Mucosa of rectum (tissue), 2 donors: ENCODE measurements at regions not wholly inside any gene's neighbourhood (a gene's known extent, or its start where the extent isn't known, plus 50 kb on each side); places are given as distances from the start of the nearest gene placed in this dataset.

Experiments
- H3K27ac ChIP-seq, 2 donors: one replicate each; pipeline ENCODE4 v1.7.0; 2013; ENCODE audit warnings: inconsistent platforms in 2 of 2, low read depth in 2 of 2, low read length in 2 of 2
- H3K27me3 ChIP-seq, 2 donors: one replicate each; pipeline ENCODE4 v1.7.0; 2013; ENCODE audit warnings: low read length in 2 of 2; ENCODE audit not compliant: control insufficient read depth in 2 of 2, insufficient read depth in 2 of 2
- H3K36me3 ChIP-seq, 2 donors: one replicate each; pipeline ENCODE4 v1.7.0; 2013; ENCODE audit warnings: low read length in 2 of 2; ENCODE audit not compliant: control insufficient read depth in 2 of 2, insufficient read depth in 2 of 2
- H3K4me1 ChIP-seq, 2 donors: one replicate each; pipeline ENCODE4 v1.7.0; 2013; ENCODE audit warnings: low read length in 2 of 2, mild to moderate bottlenecking in 1 of 2; ENCODE audit not compliant: control insufficient read depth in 2 of 2, insufficient read depth in 2 of 2
- H3K4me3 ChIP-seq, 2 donors: one replicate each; pipeline ENCODE4 v1.7.0; 2013; ENCODE audit warnings: low read length in 2 of 2
- H3K9ac ChIP-seq, 2 donors: one replicate each; pipeline ENCODE4 v1.7.0; 2013; ENCODE audit warnings: low read length in 2 of 2, low read depth in 1 of 2, mild to moderate bottlenecking in 1 of 2
- H3K9me3 ChIP-seq, 2 donors: one replicate each; pipeline ENCODE4 v1.7.0; 2013; ENCODE audit warnings: low read length in 2 of 2; ENCODE audit not compliant: control insufficient read depth in 2 of 2
- donor health status: healthy.
- donor health status: Normal muscosa, but diverticular disease.

GRCh38 chr5:25950681-25951080 lies 1087.7 kb downstream of the CDH9 start:
- no peak overlapping the region for H3K4me3 ChIP-seq
- H3K27me3 ChIP-seq: no peaks in the 10 kb centered on the region
- no peaks in the 10 kb centered on the region for H3K4me1 ChIP-seq
- H3K36me3 ChIP-seq: no peaks in the 10 kb centered on the region
- H3K27ac ChIP-seq: no peak overlapping the region
- H3K9me3 ChIP-seq: peaks cover under 1 to 3% of the 10 kb centered on the region in 2 donors
- no peak overlapping the region for H3K9ac ChIP-seq

DNA sequence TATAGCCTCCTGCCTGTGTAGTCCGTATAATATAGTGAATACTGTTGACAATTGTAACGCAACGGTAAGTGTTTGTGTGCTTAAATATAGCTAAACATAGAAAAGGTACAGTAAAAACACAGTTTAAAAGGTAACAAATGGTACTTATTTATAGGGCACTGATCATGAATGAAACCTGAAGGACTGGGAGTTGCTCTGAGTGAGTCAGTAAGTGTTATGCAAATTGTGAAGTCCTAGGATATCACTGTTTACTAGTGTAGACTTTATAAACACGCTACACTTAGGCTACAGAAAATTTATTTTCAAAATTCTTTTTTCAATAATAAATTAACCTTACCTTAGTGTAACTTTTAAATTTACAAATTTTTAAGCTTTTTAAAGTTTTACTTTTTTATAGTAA lies 1090.1 kb downstream of the CDH9 start:
- no peak overlapping the region for H3K27ac ChIP-seq
- H3K27me3 ChIP-seq: no peaks in the 10 kb centered on the region
- H3K9ac ChIP-seq: no peak overlapping the region
- no peaks in the 10 kb centered on the region for H3K4me1 ChIP-seq
- no peak overlapping the region for H3K4me3 ChIP-seq
- peaks cover 2 to 3% of the 10 kb centered on the region in 2 donors for H3K9me3 ChIP-seq
- no peaks in the 10 kb centered on the region for H3K36me3 ChIP-seq

DNA sequence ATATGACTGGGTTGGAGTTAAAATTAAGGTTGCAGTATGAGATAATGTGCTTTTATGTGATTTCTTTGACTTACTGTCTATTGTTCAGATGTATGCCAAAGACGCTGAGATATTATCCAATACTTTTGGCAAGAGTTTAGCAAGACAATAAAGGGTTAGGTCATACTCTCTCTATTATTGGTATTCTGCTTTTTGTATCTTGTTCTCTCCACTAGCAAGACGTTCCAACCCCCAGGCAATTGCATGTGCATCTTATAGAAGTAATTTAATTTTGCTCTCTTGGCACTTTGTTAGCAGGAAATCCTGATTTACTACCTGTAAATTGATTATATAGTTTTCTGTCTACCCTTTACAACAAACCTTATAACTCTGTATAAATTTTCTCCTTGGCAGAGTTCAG lies 1093.6 kb downstream of the CDH9 start:
- Histone ChIP-seq H3K27ac (no peak overlapping the region), H3K4me3 (no peak overlapping the region), H3K36me3 (no peaks in the 10 kb centered on the region), H3K9ac (no peak overlapping the region), H3K4me1 (no peaks in the 10 kb centered on the region), H3K27me3 (no peaks in the 10 kb centered on the region), H3K9me3 (peaks cover 0 to 2% of the 10 kb centered on the region in 2 donors)

DNA sequence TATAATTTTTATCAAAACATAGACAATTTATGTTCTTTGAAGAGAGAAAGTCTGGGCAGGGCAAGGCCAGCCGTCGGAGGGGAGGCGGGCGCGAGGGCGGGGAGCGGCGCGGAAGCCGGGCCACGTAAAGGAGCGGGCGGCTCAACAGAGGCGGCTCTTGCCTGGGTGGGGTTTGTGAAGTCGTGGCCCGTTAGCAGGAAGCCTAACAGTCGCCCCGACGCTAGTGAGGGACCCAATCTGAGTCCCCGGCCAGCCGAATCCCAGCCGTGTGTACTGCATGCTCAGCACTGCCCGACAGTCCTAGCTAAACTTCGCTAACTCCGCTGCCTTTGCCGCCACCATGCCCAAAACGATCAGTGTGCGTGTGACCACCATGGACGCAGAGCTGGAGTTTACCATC lies 1129.2 kb downstream of the CDH9 start:
- H3K27ac ChIP-seq: no peak overlapping the region
- H3K9me3 ChIP-seq: peaks cover 0 to 3% of the 10 kb centered on the region in 2 donors
- no peaks in the 10 kb centered on the region for H3K4me1 ChIP-seq
- no peak overlapping the region for H3K4me3 ChIP-seq
- H3K36me3 ChIP-seq: no peaks in the 10 kb centered on the region
- no peaks in the 10 kb centered on the region for H3K27me3 ChIP-seq
- H3K9ac ChIP-seq: no peak overlapping the region

GRCh38 chr5:25905646-25906045 lies 1132.7 kb downstream of the CDH9 start:
- Histone ChIP-seq H3K9me3 (no peaks in the 10 kb centered on the region), H3K36me3 (no peaks in the 10 kb centered on the region), H3K4me3 (no peak overlapping the region), H3K27me3 (no peaks in the 10 kb centered on the region), H3K27ac (no peak overlapping the region), H3K4me1 (no peaks in the 10 kb centered on the region), H3K9ac (no peak overlapping the region)

DNA sequence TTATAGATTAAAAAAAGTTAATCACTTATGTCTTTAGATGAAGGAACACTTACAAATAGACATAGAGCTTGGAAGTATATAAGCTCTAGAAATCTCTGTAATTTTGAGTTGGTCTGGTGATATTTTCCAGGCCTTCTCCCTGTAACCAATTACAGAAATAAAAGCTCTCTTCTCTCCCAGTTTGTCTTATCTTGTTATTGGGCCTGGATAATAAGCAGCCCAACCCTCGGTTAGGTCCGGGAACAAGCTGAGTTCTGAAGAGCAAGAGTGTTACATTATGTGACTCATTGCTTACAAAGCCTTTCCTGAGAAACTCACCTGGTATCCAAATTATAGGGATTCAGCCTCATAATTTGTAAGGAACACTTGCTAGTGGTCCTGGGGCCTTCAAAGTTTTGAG lies 1146.2 kb downstream of the CDH9 start:
- Histone ChIP-seq H3K9ac (no peak overlapping the region), H3K27ac (no peak overlapping the region), H3K27me3 (no peaks in the 10 kb centered on the region), H3K4me3 (no peak overlapping the region), H3K36me3 (no peaks in the 10 kb centered on the region), H3K9me3 (no peaks in the 10 kb centered on the region), H3K4me1 (no peaks in the 10 kb centered on the region)

DNA sequence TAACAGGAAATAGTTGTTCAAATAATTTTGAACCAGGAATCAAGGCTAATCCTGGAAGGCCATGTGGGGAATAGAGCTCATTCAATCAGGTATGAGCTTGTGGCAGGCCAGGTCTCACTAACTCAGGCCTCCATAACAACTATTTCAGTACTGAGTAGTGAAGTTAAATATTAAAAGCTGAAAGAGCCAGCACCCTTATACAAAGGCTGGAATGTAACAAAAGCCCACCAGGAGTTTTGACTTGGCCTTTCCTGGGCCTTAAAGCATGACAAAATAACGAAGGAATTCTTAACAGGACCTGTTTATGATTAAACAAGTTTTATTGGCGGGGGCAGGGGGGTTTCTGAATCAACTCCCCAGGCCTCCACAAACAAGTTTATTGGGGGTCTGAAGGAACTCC lies 1146.7 kb downstream of the CDH9 start:
- Histone ChIP-seq H3K9ac (no peak overlapping the region), H3K27me3 (no peaks in the 10 kb centered on the region), H3K9me3 (no peaks in the 10 kb centered on the region), H3K4me1 (no peaks in the 10 kb centered on the region), H3K36me3 (no peaks in the 10 kb centered on the region), H3K4me3 (no peak overlapping the region), H3K27ac (no peak overlapping the region)

GRCh38 chr5:25881318-25882036 lies 1156.9 kb downstream of the CDH9 start:
- Histone ChIP-seq H3K27me3 (no peaks in the 10 kb centered on the region), H3K27ac (no peak overlapping the region), H3K36me3 (no peaks in the 10 kb centered on the region), H3K4me3 (no peak overlapping the region), H3K4me1 (no peaks in the 10 kb centered on the region), H3K9ac (no peak overlapping the region), H3K9me3 (peaks cover 2 to 3% of the 10 kb centered on the region in 2 donors)

DNA sequence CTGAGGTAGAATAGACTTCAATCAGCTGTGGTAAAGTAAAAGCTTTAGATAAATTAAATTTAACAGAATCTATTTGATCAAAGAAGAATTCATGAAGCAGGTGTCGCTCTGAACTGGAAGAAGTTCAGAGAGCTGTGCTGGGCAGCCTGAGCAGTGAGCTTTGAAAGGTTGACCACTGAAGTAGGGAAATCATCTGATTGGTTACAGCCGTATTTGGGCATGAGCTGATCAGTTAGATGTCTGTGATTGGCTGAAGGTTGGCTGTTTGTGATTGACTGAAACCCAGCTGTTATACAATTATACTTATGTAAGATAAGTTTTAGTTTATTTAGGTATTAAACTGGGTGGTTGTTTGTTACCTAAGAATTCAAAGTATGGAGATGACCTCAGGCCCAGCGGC lies 1174.6 kb downstream of the CDH9 start:
- no peak overlapping the region for H3K4me3 ChIP-seq
- no peaks in the 10 kb centered on the region for H3K4me1 ChIP-seq
- peaks cover 0 to 4% of the 10 kb centered on the region in 2 donors for H3K9me3 ChIP-seq

GRCh38 chr5:25862276-25862675 lies 1176.1 kb downstream of the CDH9 start:
- Histone ChIP-seq H3K27me3 (no peaks in the 10 kb centered on the region), H3K9me3 (peaks cover 0 to 4% of the 10 kb centered on the region in 2 donors), H3K36me3 (no peaks in the 10 kb centered on the region), H3K27ac (no peak overlapping the region), H3K9ac (no peak overlapping the region), H3K4me3 (no peak overlapping the region), H3K4me1 (no peaks in the 10 kb centered on the region)

More for the DNA sequence above, 1174.6 kb downstream of the CDH9 start:
- no peaks in the 10 kb centered on the region for H3K36me3 ChIP-seq
- H3K9ac ChIP-seq: no peak overlapping the region
- H3K27ac ChIP-seq: no peak overlapping the region
- H3K27me3 ChIP-seq: no peaks in the 10 kb centered on the region
